OCI-LY3 (cell line): ENCODE measurements at regions not wholly inside any gene's neighbourhood (a gene's known extent, or its start where the extent isn't known, plus 50 kb on each side); places are given as distances from the start of the nearest gene placed in this dataset.

Experiments
- H2AFZ ChIP-seq: fragments of 200-600, 300-600 bp; shearing (Covaris generic); 2 replicates; pipeline ENCODE4 v1.6.0; 2014; ENCODE audit warnings: antibody characterized with exemption, low read depth, low read length
- H3K27ac ChIP-seq: fragments of 200-600, 300-600 bp; sonication (generic); 2 replicates; pipeline ENCODE4 v1.5.1; 2014; ENCODE audit warnings: mild to moderate bottlenecking, low read length, moderate library complexity, mixed read lengths
- H3K27me3 ChIP-seq: fragments of 200-600, 300-600 bp; sonication (generic); 2 replicates; pipeline ENCODE4 v1.6.1; 2014; ENCODE audit warnings: low read depth, low read length, mixed read lengths
- H3K36me3 ChIP-seq: fragments of 200-600, 300-600 bp; sonication (generic); replicated peaks from 2 replicates; pipeline ENCODE3; 2014; ENCODE audit warnings: low read depth, low read length, mixed read lengths
- H3K4me1 ChIP-seq: fragments of 300-600, 200-600 bp; sonication (generic); 2 replicates; pipeline ENCODE4 v1.6.1; 2014; ENCODE audit warnings: low read length, mixed read lengths
- H3K4me2 ChIP-seq: fragments of 200-600, 300-600 bp; sonication (generic); 2 replicates; pipeline ENCODE4 v1.6.1; 2014; ENCODE audit warnings: low read length, mixed read lengths
- H3K4me3 ChIP-seq: fragments of 300-600, 200-600 bp; sonication (generic); 2 replicates; pipeline ENCODE4 v1.5.1; 2014; ENCODE audit warnings: antibody characterized with exemption, mild to moderate bottlenecking, low read length, moderate library complexity
- H3K79me2 ChIP-seq: fragments of 300-600, 200-600 bp; shearing (Covaris generic); 2 replicates; pipeline ENCODE4 v1.6.1; 2014; ENCODE audit warnings: mild to moderate bottlenecking, low read length, mixed read lengths
- H3K9ac ChIP-seq: fragments of 300-600, 200-600 bp; shearing (Covaris generic); 2 replicates; pipeline ENCODE4 v1.6.0; 2014; ENCODE audit warnings: mild to moderate bottlenecking, low read length, moderate library complexity
- H3K9me3 ChIP-seq: fragments of 200-600, 300-600 bp; shearing (Covaris generic); 2 replicates; pipeline ENCODE4 v1.6.1; 2014; ENCODE audit warnings: low read length, mixed read lengths; ENCODE audit not compliant: insufficient read depth
- H4K20me1 ChIP-seq: fragments of 200-600, 300-600 bp; sonication (generic); 2 replicates; pipeline ENCODE4 v1.6.1; 2016; ENCODE audit warnings: low read length, mixed read lengths; ENCODE audit not compliant: insufficient read depth
- CTCF ChIP-seq: fragments of 200-600, 300-600 bp; sonication (generic); IDR thresholded peaks from 2 replicates; pipeline ENCODE4 v1.5.1; 2014; ENCODE audit warnings: antibody characterized with exemption, low read length, low read depth
- EZH2phosphoT487 ChIP-seq: fragments of 200-600 bp; shearing (Covaris generic); IDR thresholded peaks from 2 replicates; pipeline ENCODE4 v1.6.1; 2018; ENCODE audit warnings: antibody characterized with exemption, mixed run types, low read depth

DNA sequence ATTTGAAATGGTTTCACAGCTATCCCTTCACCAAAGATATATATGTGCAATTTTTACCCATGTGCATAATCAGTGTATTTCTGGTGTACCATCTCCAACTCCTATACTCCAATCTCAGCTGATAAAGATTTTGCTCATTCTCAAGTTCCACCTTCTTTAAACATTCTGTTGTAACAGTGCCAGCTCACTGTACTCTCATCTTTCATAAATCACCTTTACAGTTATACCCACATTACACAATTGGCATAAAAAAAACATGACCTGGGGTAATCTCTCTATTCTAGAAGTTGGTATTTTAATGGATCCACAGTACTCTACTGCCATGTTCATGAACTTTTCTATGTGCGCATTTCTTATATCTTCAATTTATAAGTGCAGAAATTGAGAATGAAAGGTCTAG, 339.9 kb upstream of the DPH6 start:
- TF ChIP-seq CTCF, result no peak
- TF ChIP-seq EZH2phosphoT487, result no peak
- H3K27me3 ChIP-seq, result no peaks in the 10 kb centered on the region
- no peaks in the 10 kb centered on the region for H3K36me3 ChIP-seq
- H3K4me3 ChIP-seq, result no peak overlapping the region
- no peaks in the 10 kb centered on the region for H3K9me3 ChIP-seq
- H3K9ac ChIP-seq, result no peak overlapping the region
- no peak overlapping the region for H3K27ac ChIP-seq
- no peak overlapping the region for H3K4me2 ChIP-seq
- H4K20me1 ChIP-seq, result no peaks in the 10 kb centered on the region
- H3K4me1 ChIP-seq, result no peaks in the 10 kb centered on the region
- no peaks in the 10 kb centered on the region for H3K79me2 ChIP-seq
- no peak overlapping the region for H2AFZ ChIP-seq

- Histone ChIP-seq H3K4me2 (no peak overlapping the region), H2AFZ (no peak overlapping the region), H3K9me3 (no peaks in the 10 kb centered on the region), H3K4me3 (no peak overlapping the region), H3K79me2 (no peaks in the 10 kb centered on the region), H3K36me3 (no peaks in the 10 kb centered on the region), H3K27me3 (no peaks in the 10 kb centered on the region), H3K27ac (no peak overlapping the region), H4K20me1 (no peaks in the 10 kb centered on the region), H3K4me1 (no peaks in the 10 kb centered on the region), H3K9ac (no peak overlapping the region)
- TF ChIP-seq CTCF (no peak), EZH2phosphoT487 (no peak)
These were observed 340.8 kb upstream of the DPH6 start for GRCh38 chr15:35886765-35887164.

- no peaks in the 10 kb centered on the region for H3K4me1 ChIP-seq
- H3K27ac ChIP-seq, result no peak overlapping the region
- no peak overlapping the region for H3K4me3 ChIP-seq
- no peak overlapping the region for H3K9ac ChIP-seq
- no peak overlapping the region for H2AFZ ChIP-seq
- H3K27me3 ChIP-seq, result no peaks in the 10 kb centered on the region
- no peaks in the 10 kb centered on the region for H3K9me3 ChIP-seq
- H4K20me1 ChIP-seq, result no peaks in the 10 kb centered on the region
- no peak overlapping the region for H3K4me2 ChIP-seq
- no peak for TF ChIP-seq EZH2phosphoT487
- TF ChIP-seq CTCF, result no peak
- no peaks in the 10 kb centered on the region for H3K79me2 ChIP-seq
- no peaks in the 10 kb centered on the region for H3K36me3 ChIP-seq
These were observed 342.9 kb upstream of the DPH6 start for GRCh38 chr15:35888815-35889214.

DNA sequence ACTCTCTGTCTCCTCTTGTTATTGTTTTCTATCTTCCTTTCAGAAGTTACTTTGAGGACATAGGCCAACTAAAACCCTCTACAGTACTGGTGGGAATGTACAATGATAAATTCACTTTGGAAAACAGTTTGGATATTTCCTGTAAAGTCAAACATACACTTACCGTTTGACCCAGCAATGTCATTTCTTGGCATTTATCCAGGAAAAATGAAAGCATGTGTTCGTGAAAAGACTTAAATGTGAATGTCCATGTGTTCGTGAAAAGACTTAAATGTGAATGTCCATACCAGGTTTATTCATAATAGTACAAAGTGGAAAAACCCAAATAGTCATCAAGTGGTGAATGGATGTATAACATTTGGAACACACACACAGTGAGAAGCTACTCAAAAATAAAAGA, 361.5 kb upstream of the DPH6 start:
- H3K4me3 ChIP-seq, result no peak overlapping the region
- no peaks in the 10 kb centered on the region for H3K36me3 ChIP-seq
- H2AFZ ChIP-seq, result no peak overlapping the region
- no peak overlapping the region for H3K27ac ChIP-seq
- no peaks in the 10 kb centered on the region for H3K79me2 ChIP-seq
- H3K9ac ChIP-seq, result no peak overlapping the region
- no peaks in the 10 kb centered on the region for H3K4me1 ChIP-seq
- H4K20me1 ChIP-seq, result no peaks in the 10 kb centered on the region
- H3K27me3 ChIP-seq, result no peaks in the 10 kb centered on the region
- no peak for TF ChIP-seq EZH2phosphoT487
- TF ChIP-seq CTCF, result no peak
- no peaks in the 10 kb centered on the region for H3K9me3 ChIP-seq
- no peak overlapping the region for H3K4me2 ChIP-seq
